ENCODE measurements at regions not wholly inside any gene's neighbourhood (a gene's known extent, or its start where the extent isn't known, plus 50 kb on each side); places are given as distances from the start of the nearest gene placed in this dataset.

GRCh38 chr3:176375519-176375918, 821.8 kb downstream of the TBL1XR1 start:
- Histone ChIP-seq H4K20me1 (ENCODE audit: insufficient read depth) (no peaks in the 10 kb centered on the region), H3K4me2 (no peak overlapping the region), H3K27me3 (ENCODE audit: insufficient read depth) (no peaks in the 10 kb centered on the region), H3K9ac (no peak overlapping the region), H3K36me3 (replicated peaks in 1 of 2; ENCODE audit: control insufficient read depth in 1 of 2, insufficient read depth in 2 of 2, low read length in 1 of 2) (no peaks in the 10 kb centered on the region), H3F3A (replicated peaks; ENCODE audit: insufficient read depth) (no peaks in the 10 kb centered on the region), H2AFZ (ENCODE audit: low read depth) (no peak overlapping the region), H3K4me1 (ENCODE audit: control insufficient read depth in 1 of 2, insufficient read depth in 2 of 2, low read depth in 1 of 2, low read length in 1 of 2) (no peaks in the 10 kb centered on the region), H3K4me3 (ENCODE audit: low read depth in 2 of 2, low read length in 1 of 2) (no peak overlapping the region), H3K79me2 (ENCODE audit: insufficient read depth) (no peaks in the 10 kb centered on the region), H3K9me3 (no peaks in the 10 kb centered on the region), H3K27ac (ENCODE audit: low read depth in 2 of 2, low read length in 1 of 2) (no peak overlapping the region), H3K9me2 (no peaks in the 10 kb centered on the region)
- ChIA-PET POLR2A (no interaction called here), CTCF (interaction anchor here (0.9 to 1.1 kb wide), 2 partner anchors 9 to 28 kb away, joined by 3 read pairs; no protein-coding TSS in a partner anchor)
- WGBS (ENCODE audit: low lambda C conversion rate), result 38% methylated on average over 1 of the region's 1 CpG
- TF ChIP-seq, protein P1, sequence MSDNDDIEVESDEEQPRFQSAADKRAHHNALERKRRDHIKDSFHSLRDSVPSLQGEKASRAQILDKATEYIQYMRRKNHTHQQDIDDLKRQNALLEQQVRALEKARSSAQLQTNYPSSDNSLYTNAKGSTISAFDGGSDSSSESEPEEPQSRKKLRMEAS (IDR thresholded peaks at IDR 0.05; ENCODE audit: low read depth), result no peak
- TF ChIP-seq GABPA (IDR thresholded peaks at IDR 0.05; ENCODE audit: low read depth) (no peak), EZH2phosphoT487 (IDR thresholded peaks at IDR 0.05; ENCODE audit: borderline replicate concordance, low read depth) (no peak), FOXM1 (IDR thresholded peaks at IDR 0.05; ENCODE audit: low read depth) (no peak), ELF1 (IDR thresholded peaks at IDR 0.05) (no peak), RFX5 (IDR thresholded peaks at IDR 0.05; ENCODE audit: low read length) (no peak), USF2 (IDR thresholded peaks at IDR 0.05; ENCODE audit: borderline replicate concordance, low read depth, low read length) (no peak), FOSL2 (IDR thresholded peaks at IDR 0.05; ENCODE audit: borderline replicate concordance, low read depth) (no peak), EP300 (IDR thresholded peaks at IDR 0.05; ENCODE audit: borderline replicate concordance in 1 of 2, low read depth in 1 of 2, low read length in 1 of 2) (no peak), MXI1 (IDR thresholded peaks at IDR 0.05; ENCODE audit: low read depth, low read length) (no peak), GATA2 (CRISPR knock-in tag; IDR thresholded peaks at IDR 0.05) (no peak), ZBTB33 (IDR thresholded peaks at IDR 0.05; ENCODE audit: borderline replicate concordance, low read depth) (no peak), POLR2AphosphoS5 (IDR thresholded peaks at IDR 0.05; ENCODE audit: low read depth, low read length) (no peak), TAF1 (IDR thresholded peaks at IDR 0.05; ENCODE audit: borderline replicate concordance, low read depth, low read length) (no peak), MEF2A (IDR thresholded peaks at IDR 0.05; ENCODE audit: borderline replicate concordance, low read depth) (no peak)
- TF ChIP-seq, protein P2, sequence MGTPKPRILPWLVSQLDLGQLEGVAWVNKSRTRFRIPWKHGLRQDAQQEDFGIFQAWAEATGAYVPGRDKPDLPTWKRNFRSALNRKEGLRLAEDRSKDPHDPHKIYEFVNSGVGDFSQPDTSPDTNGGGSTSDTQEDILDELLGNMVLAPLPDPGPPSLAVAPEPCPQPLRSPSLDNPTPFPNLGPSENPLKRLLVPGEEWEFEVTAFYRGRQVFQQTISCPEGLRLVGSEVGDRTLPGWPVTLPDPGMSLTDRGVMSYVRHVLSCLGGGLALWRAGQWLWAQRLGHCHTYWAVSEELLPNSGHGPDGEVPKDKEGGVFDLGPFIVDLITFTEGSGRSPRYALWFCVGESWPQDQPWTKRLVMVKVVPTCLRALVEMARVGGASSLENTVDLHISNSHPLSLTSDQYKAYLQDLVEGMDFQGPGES (IDR thresholded peaks at IDR 0.05; ENCODE audit: low read depth, low read length), result no peak
- TF ChIP-seq, protein P3, sequence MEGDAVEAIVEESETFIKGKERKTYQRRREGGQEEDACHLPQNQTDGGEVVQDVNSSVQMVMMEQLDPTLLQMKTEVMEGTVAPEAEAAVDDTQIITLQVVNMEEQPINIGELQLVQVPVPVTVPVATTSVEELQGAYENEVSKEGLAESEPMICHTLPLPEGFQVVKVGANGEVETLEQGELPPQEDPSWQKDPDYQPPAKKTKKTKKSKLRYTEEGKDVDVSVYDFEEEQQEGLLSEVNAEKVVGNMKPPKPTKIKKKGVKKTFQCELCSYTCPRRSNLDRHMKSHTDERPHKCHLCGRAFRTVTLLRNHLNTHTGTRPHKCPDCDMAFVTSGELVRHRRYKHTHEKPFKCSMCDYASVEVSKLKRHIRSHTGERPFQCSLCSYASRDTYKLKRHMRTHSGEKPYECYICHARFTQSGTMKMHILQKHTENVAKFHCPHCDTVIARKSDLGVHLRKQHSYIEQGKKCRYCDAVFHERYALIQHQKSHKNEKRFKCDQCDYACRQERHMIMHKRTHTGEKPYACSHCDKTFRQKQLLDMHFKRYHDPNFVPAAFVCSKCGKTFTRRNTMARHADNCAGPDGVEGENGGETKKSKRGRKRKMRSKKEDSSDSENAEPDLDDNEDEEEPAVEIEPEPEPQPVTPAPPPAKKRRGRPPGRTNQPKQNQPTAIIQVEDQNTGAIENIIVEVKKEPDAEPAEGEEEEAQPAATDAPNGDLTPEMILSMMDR (IDR thresholded peaks at IDR 0.05), result no peak
- DNase-seq, result no peak

All from SK-N-SH (cell line).